Skeletal muscle tissue (tissue), 3 donors: ENCODE measurements at regions not wholly inside any gene's neighbourhood (a gene's known extent, or its start where the extent isn't known, plus 50 kb on each side); places are given as distances from the start of the nearest gene placed in this dataset.

Experiments
- H3K27ac ChIP-seq: one replicate; pipeline ENCODE4 v1.7.0; 2013; ENCODE audit warnings: mild to moderate bottlenecking, low read depth, low read length, inconsistent platforms
- H3K27me3 ChIP-seq, 3 donors: one replicate each; pipeline ENCODE4 v1.7.0; 2013; ENCODE audit warnings: low read length in 3 of 3; ENCODE audit not compliant: control insufficient read depth in 3 of 3, insufficient read depth in 3 of 3
- H3K36me3 ChIP-seq, 3 donors: one replicate each; pipeline ENCODE4 v1.7.0; 2013; ENCODE audit warnings: low read length in 3 of 3; ENCODE audit not compliant: control insufficient read depth in 3 of 3, insufficient read depth in 3 of 3
- H3K4me1 ChIP-seq, 3 donors: one replicate each; pipeline ENCODE4 v1.7.0; 2013; ENCODE audit warnings: low read length in 3 of 3, mild to moderate bottlenecking in 3 of 3; ENCODE audit not compliant: control insufficient read depth in 3 of 3, insufficient read depth in 3 of 3
- H3K4me3 ChIP-seq, 3 donors: one replicate each; pipeline ENCODE4 v1.7.0; 2013; ENCODE audit warnings: low read length in 3 of 3
- H3K9ac ChIP-seq, 3 donors: one replicate each; pipeline ENCODE4 v1.7.0; 2013; ENCODE audit warnings: low read length in 3 of 3, mild to moderate bottlenecking in 3 of 3, moderate library complexity in 2 of 3, low read depth in 1 of 3
- H3K9me3 ChIP-seq, 3 donors: one replicate each; pipeline ENCODE4 v1.7.0; 2013; ENCODE audit warnings: low read length in 3 of 3; ENCODE audit not compliant: control insufficient read depth in 3 of 3
- donor health status: Osteomylitis.

GRCh38 chr3:25894101-25894500 lies 104.2 kb downstream of the OXSM start:
- no peak overlapping the region for H3K4me3 ChIP-seq
- H3K4me1 ChIP-seq, result no peaks in the 10 kb centered on the region
- H3K27me3 ChIP-seq, result no peaks in the 10 kb centered on the region
- no peak overlapping the region for H3K9ac ChIP-seq
- H3K27ac ChIP-seq, result no peak overlapping the region
- no peaks in the 10 kb centered on the region for H3K9me3 ChIP-seq
- H3K36me3 ChIP-seq, result no peaks in the 10 kb centered on the region

DNA sequence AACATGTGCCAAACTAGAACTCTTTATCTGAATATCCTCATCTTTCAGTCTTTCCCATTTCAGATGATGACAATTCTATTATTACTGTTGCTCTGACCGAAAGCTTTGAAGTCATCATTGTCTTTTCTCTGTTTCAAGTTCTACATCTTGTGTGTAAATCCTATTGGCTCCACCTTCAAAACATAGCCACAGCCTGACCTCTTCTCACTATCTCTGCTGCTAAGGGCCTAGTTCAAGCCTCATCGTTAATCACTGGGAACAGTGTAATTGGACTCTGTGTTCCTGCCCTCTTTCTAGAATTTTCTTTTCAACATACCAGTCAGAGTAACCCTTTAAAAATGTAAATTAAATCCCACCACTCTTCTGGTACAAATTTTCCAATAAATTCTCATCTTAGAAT lies 105.1 kb downstream of the OXSM start:
- no peak overlapping the region for H3K4me3 ChIP-seq
- H3K9ac ChIP-seq, result no peak overlapping the region
- H3K27ac ChIP-seq, result no peak overlapping the region
- no peaks in the 10 kb centered on the region for H3K36me3 ChIP-seq
- no peaks in the 10 kb centered on the region for H3K4me1 ChIP-seq
- H3K9me3 ChIP-seq, result no peaks in the 10 kb centered on the region
- H3K27me3 ChIP-seq, result no peaks in the 10 kb centered on the region

DNA sequence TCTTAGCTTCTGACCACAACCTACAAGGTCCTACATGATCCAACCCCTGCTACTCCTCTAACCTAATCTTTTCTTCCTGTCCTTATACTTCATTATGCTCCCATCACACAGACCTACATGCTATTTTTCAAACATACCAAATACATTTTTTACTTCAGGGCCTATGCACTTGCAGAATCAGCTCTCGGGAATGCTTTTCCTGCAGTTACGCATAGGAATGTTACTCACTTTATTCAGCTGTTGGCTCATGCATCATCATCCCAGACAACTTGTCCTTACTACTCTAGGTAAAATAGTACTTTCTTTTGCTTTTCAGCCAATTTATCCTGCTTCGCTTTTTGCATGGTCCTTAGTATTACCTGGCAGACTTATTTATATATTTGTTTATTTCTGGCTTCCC lies 105.6 kb downstream of the OXSM start:
- Histone ChIP-seq H3K27ac (no peak overlapping the region), H3K9ac (no peak overlapping the region)

GRCh38 chr3:25897019-25897418 lies 107.1 kb downstream of the OXSM start:
- Histone ChIP-seq H3K9me3 (no peaks in the 10 kb centered on the region), H3K9ac (no peak overlapping the region)

More for the DNA sequence above, 105.6 kb downstream of the OXSM start:
- no peaks in the 10 kb centered on the region for H3K27me3 ChIP-seq
- H3K4me3 ChIP-seq, result no peak overlapping the region
- no peaks in the 10 kb centered on the region for H3K4me1 ChIP-seq
- H3K36me3 ChIP-seq, result no peaks in the 10 kb centered on the region
- H3K9me3 ChIP-seq, result no peaks in the 10 kb centered on the region

GRCh38 chr3:25899352-25900101 lies 109.6 kb downstream of the OXSM start:
- Histone ChIP-seq H3K27ac (no peak overlapping the region), H3K4me3 (no peak overlapping the region), H3K9me3 (no peaks in the 10 kb centered on the region), H3K36me3 (no peaks in the 10 kb centered on the region), H3K9ac (no peak overlapping the region), H3K4me1 (no peaks in the 10 kb centered on the region), H3K27me3 (no peaks in the 10 kb centered on the region)

More at GRCh38 chr3:25897019-25897418, 107.1 kb downstream of the OXSM start:
- Histone ChIP-seq H3K4me1 (no peaks in the 10 kb centered on the region), H3K27ac (no peak overlapping the region), H3K36me3 (no peaks in the 10 kb centered on the region), H3K4me3 (no peak overlapping the region), H3K27me3 (no peaks in the 10 kb centered on the region)

GRCh38 chr3:25900161-25900560 lies 110.3 kb downstream of the OXSM start:
- H3K4me1 ChIP-seq, result no peaks in the 10 kb centered on the region
- H3K9ac ChIP-seq, result no peak overlapping the region
- H3K9me3 ChIP-seq, result no peaks in the 10 kb centered on the region
- no peak overlapping the region for H3K27ac ChIP-seq
- H3K27me3 ChIP-seq, result no peaks in the 10 kb centered on the region
- no peak overlapping the region for H3K4me3 ChIP-seq
- no peaks in the 10 kb centered on the region for H3K36me3 ChIP-seq

DNA sequence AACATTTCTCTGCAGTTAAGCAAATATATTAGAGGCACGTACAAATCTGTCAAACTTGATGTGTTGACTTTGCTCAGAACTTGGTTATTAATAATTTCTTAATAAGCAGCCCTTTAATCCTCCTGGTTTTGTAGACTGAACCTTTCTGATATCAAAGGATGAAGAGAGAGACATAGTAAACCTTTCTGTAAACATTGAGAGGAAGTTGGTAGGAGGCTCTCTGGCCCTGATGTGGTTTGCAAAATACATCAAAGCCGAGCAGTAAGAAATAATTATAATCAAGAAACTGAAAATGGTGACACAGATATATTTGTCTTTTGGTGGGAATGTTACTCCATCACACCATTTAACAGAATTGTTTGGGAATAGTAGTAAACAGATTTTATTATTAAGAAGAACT lies 111.9 kb downstream of the OXSM start:
- Histone ChIP-seq H3K27ac (no peak overlapping the region), H3K36me3 (no peaks in the 10 kb centered on the region), H3K9me3 (no peaks in the 10 kb centered on the region), H3K9ac (no peak overlapping the region), H3K4me3 (no peak overlapping the region), H3K4me1 (no peaks in the 10 kb centered on the region), H3K27me3 (no peaks in the 10 kb centered on the region)

DNA sequence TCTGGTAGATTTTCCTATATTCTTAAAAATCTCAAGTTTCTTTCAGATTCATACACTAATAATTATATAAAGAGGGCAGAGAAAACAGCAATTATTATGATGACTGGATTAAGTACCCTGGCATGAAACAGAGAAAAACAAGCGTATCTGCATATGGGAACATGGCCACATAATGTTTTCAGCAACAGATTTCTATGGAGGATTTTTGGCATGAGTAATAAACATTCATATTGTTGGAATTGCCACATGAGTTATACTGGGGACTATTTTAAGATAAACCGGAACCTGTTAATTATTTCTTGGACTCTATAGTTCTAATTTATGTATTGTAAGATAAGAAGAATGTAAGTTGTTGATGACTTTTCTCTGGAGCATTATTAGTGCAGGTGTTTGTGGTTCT lies 112.7 kb downstream of the OXSM start:
- Histone ChIP-seq H3K9me3 (no peaks in the 10 kb centered on the region), H3K27ac (no peak overlapping the region), H3K27me3 (no peaks in the 10 kb centered on the region), H3K9ac (no peak overlapping the region), H3K4me3 (no peak overlapping the region), H3K4me1 (no peaks in the 10 kb centered on the region), H3K36me3 (no peaks in the 10 kb centered on the region)

DNA sequence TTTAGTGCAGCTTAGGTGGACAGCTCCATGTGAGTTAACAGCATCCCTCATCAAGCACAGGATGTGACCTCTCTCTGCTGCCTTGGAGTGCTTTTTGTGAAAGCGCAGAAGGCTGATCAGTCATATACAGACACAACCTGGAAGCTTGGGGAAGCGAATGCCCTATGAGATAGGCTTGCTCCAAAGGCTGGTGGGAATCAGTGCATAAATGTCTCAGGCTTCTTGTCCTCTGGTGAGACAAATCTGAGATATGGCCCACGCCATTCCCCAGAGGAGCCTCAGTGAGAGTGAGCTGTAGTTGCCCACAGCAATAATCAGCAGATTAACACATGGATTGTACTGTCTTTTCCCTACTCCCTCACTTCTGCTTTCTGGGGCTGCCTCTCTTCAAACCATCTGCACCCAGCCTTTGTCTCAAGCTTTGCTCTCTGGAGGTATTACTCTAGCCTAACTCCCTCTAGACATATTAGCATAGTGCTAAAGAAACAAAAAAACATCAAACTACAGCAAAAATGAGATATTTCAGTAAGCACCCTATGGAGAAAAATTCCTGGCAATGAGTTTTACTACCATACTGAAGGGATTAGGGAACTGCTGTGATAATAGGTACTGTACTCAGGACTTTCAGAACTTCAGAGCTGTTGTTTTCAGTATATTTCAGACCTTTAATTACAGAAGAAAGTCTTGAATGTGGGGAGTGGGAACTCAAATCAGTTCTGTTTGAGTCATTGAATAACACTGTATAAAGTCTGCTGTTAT lies 113.7 kb downstream of the OXSM start:
- H3K27me3 ChIP-seq, result no peaks in the 10 kb centered on the region
- H3K9me3 ChIP-seq, result no peaks in the 10 kb centered on the region
- no peak overlapping the region for H3K4me3 ChIP-seq
- H3K9ac ChIP-seq, result no peak overlapping the region
- no peak overlapping the region for H3K27ac ChIP-seq
- H3K4me1 ChIP-seq, result no peaks in the 10 kb centered on the region
- no peaks in the 10 kb centered on the region for H3K36me3 ChIP-seq

GRCh38 chr3:25904206-25904605 lies 114.3 kb downstream of the OXSM start:
- no peaks in the 10 kb centered on the region for H3K4me1 ChIP-seq
- H3K27ac ChIP-seq, result no peak overlapping the region
- H3K4me3 ChIP-seq, result no peak overlapping the region
- H3K9ac ChIP-seq, result no peak overlapping the region
- no peaks in the 10 kb centered on the region for H3K36me3 ChIP-seq
- no peaks in the 10 kb centered on the region for H3K27me3 ChIP-seq
- H3K9me3 ChIP-seq, result no peaks in the 10 kb centered on the region
